ENCODE measurements at regions not wholly inside any gene's neighbourhood (a gene's known extent, or its start where the extent isn't known, plus 50 kb on each side); places are given as distances from the start of the nearest gene placed in this dataset.
A peak's percentile ranks its signal among the peaks of the same experiment; 100 is the strongest.

- no peak for DNase-seq
Measured at GRCh38 chr4:1558205-1558604, 125.9 kb downstream of the FAM53A start.

GRCh38 chr4:1557221-1557597 is 126.9 kb downstream of the FAM53A start:
- no peak for DNase-seq

- DNase-seq, result no peak
Measured at GRCh38 chr4:1556541-1557220, 127.4 kb downstream of the FAM53A start.

- DNase-seq, result no peak
Measured at GRCh38 chr4:1554876-1555265, 129.2 kb downstream of the FAM53A start.

GRCh38 chr4:1554246-1554875 is 129.8 kb downstream of the FAM53A start:
- no peak for DNase-seq

- DNase-seq, result no peak
Measured at GRCh38 chr4:1553365-1553764, 130.7 kb downstream of the FAM53A start.

- no peak for DNase-seq
Measured at GRCh38 chr4:1552451-1552850, 131.7 kb downstream of the FAM53A start.

GRCh38 chr4:1551211-1551610 is 132.9 kb downstream of the FAM53A start:
- no peak for DNase-seq

- peak; percentile 68 for DNase-seq
Measured at GRCh38 chr4:1550122-1551070, 133.7 kb downstream of the FAM53A start.

GRCh38 chr4:1549638-1550035 is 134.5 kb downstream of the FAM53A start:
- DNase-seq, result peak; percentile 6

- DNase-seq, result peak; percentile 88
Measured at GRCh38 chr4:1548827-1549637, 135.1 kb downstream of the FAM53A start.

GRCh38 chr4:1547856-1548826 is 136.0 kb downstream of the FAM53A start:
- no peak for DNase-seq

- DNase-seq, result no peak
Measured at GRCh38 chr4:1547131-1547855, 136.8 kb downstream of the FAM53A start.

- DNase-seq, result no peak
Measured at GRCh38 chr4:1544861-1545281, 138.6 kb upstream of the NKX1-1 start.

- peak; percentile 41 for DNase-seq
Measured at GRCh38 chr4:1544435-1544834, 138.2 kb upstream of the NKX1-1 start.

- no peak for DNase-seq
Measured at GRCh38 chr4:1543976-1544375, 137.7 kb upstream of the NKX1-1 start.

- DNase-seq, result no peak
Measured at GRCh38 chr4:1543561-1543960, 137.3 kb upstream of the NKX1-1 start.

- DNase-seq, result peak; percentile 9
Measured at GRCh38 chr4:1542516-1543320, 136.5 kb upstream of the NKX1-1 start.

GRCh38 chr4:1542226-1542490 is 135.9 kb upstream of the NKX1-1 start:
- no peak for DNase-seq

Measured in retina (tissue), 1 donor.